HFFc6 (cell line): ENCODE measurements at regions not wholly inside any gene's neighbourhood (a gene's known extent, or its start where the extent isn't known, plus 50 kb on each side); places are given as distances from the start of the nearest gene placed in this dataset.

Experiments
- DNase-seq: peaks from one replicate; pipeline ENCODE4 v3.0.0-alpha.2; 2018
- H3K27ac Mint-ChIP-seq: 2 replicates; pipeline ENCODE4 v1.8.0; 2020; ENCODE audit warnings: mild to moderate bottlenecking, mixed read lengths
- H3K27me3 Mint-ChIP-seq: 2 replicates; pipeline ENCODE4 v1.8.0; 2021; ENCODE audit warnings: mild to moderate bottlenecking, moderate library complexity, mixed read lengths; ENCODE audit not compliant: insufficient read depth
- H3K36me3 Mint-ChIP-seq: 2 replicates; pipeline ENCODE4 v1.8.0; 2021; ENCODE audit warnings: low read depth, mixed read lengths
- H3K4me1 Mint-ChIP-seq: 2 replicates; pipeline ENCODE4 v1.8.0; 2020; ENCODE audit warnings: low read depth, mixed read lengths
- H3K4me3 Mint-ChIP-seq: 2 replicates; pipeline ENCODE4 v1.8.0; 2020; ENCODE audit warnings: mild to moderate bottlenecking, moderate library complexity, mixed read lengths
- H3K9me3 Mint-ChIP-seq: 2 replicates; pipeline ENCODE4 v1.8.0; 2020; ENCODE audit warnings: mild to moderate bottlenecking, mixed read lengths
- CTCF ChIP-seq: fragments of 200-600 bp; sonication (generic); IDR thresholded peaks from 2 replicates; pipeline ENCODE4 v1.5.0; 2021; ENCODE audit warnings: antibody characterized with exemption, mild to moderate bottlenecking

GRCh38 chr2:191538334-191538903 is 139.5 kb upstream of the NABP1 start:
- Mint-ChIP-seq H3K4me3 (no peak overlapping the region), H3K27ac (no peak overlapping the region), H3K4me1 (no peaks in the 10 kb centered on the region)

GRCh38 chr2:191539068-191539467 is 138.9 kb upstream of the NABP1 start:
- H3K4me3 Mint-ChIP-seq, result no peak overlapping the region
- H3K9me3 Mint-ChIP-seq, result no peaks in the 10 kb centered on the region
- H3K27ac Mint-ChIP-seq, result no peak overlapping the region
- H3K36me3 Mint-ChIP-seq, result no peaks in the 10 kb centered on the region
- H3K4me1 Mint-ChIP-seq, result no peaks in the 10 kb centered on the region
- peak; percentile 11 for DNase-seq
- peaks cover 8% of the 10 kb centered on the region for H3K27me3 Mint-ChIP-seq
- peak; percentile 81 for TF ChIP-seq CTCF

More at GRCh38 chr2:191538334-191538903, 139.5 kb upstream of the NABP1 start:
- Mint-ChIP-seq H3K27me3 (peaks cover 8% of the 10 kb centered on the region), H3K36me3 (no peaks in the 10 kb centered on the region), H3K9me3 (no peaks in the 10 kb centered on the region)
- TF ChIP-seq CTCF, result no peak
- no peak for DNase-seq

- Mint-ChIP-seq H3K36me3 (no peaks in the 10 kb centered on the region), H3K27me3 (peaks cover 4% of the 10 kb centered on the region), H3K4me3 (no peak overlapping the region), H3K4me1 (no peaks in the 10 kb centered on the region), H3K9me3 (no peaks in the 10 kb centered on the region; the same call in 1 of the 2 replicates), H3K27ac (no peak overlapping the region)
- no peak for DNase-seq
- no peak for TF ChIP-seq CTCF
Measured at GRCh38 chr2:191540681-191541080, 137.3 kb upstream of the NABP1 start.

- Mint-ChIP-seq H3K4me3 (no peak overlapping the region), H3K27ac (no peak overlapping the region), H3K9me3 (no peaks in the 10 kb centered on the region; the same call in 1 of the 2 replicates), H3K36me3 (no peaks in the 10 kb centered on the region), H3K27me3 (peaks cover 3% of the 10 kb centered on the region), H3K4me1 (no peaks in the 10 kb centered on the region)
- no peak for DNase-seq
- TF ChIP-seq CTCF, result no peak
Measured at GRCh38 chr2:191543708-191544107, 134.2 kb upstream of the NABP1 start.

GRCh38 chr2:191544461-191545062 is 133.4 kb upstream of the NABP1 start:
- no peak for TF ChIP-seq CTCF
- Mint-ChIP-seq H3K36me3 (no peaks in the 10 kb centered on the region), H3K4me3 (no peak overlapping the region), H3K9me3 (no peaks in the 10 kb centered on the region; the same call in 1 of the 2 replicates), H3K4me1 (no peaks in the 10 kb centered on the region), H3K27ac (no peak overlapping the region), H3K27me3 (peaks cover 3% of the 10 kb centered on the region)
- no peak for DNase-seq
